CD14-positive monocyte (primary cell): ENCODE measurements at regions not wholly inside any gene's neighbourhood (a gene's known extent, or its start where the extent isn't known, plus 50 kb on each side); places are given as distances from the start of the nearest gene placed in this dataset.

ENCODE experiments used
- DNase-seq, 3 donors: peaks; one replicate each; pipeline ENCODE4 v3.0.0-alpha.2; 2011 to 2022
- H2AFZ ChIP-seq: 2 replicates; pipeline ENCODE4 v1.6.0; 2012; ENCODE audit warnings: mild to moderate bottlenecking, low read depth, low read length, inconsistent platforms; ENCODE audit not compliant: insufficient read depth, poor library complexity, severe bottlenecking
- H3K27ac ChIP-seq, 2 donors: 1 replicate in 1 of 2; 2 replicates in 1 of 2; pipeline ENCODE4 v1.5.1; 2012 to 2013; ENCODE audit warnings: low read length in 2 of 2, control low read depth in 1 of 2, inconsistent platforms in 1 of 2, low read depth in 1 of 2, mild to moderate bottlenecking in 1 of 2
- H3K27me3 ChIP-seq, 2 donors: one replicate each; pipeline versions ENCODE4 v1.6.0 to v1.6.1; 2011 to 2013; ENCODE audit warnings: low read length in 2 of 2; ENCODE audit not compliant: control insufficient read depth in 2 of 2, insufficient read depth in 2 of 2
- H3K36me3 ChIP-seq, 2 donors: replicated peaks in 1 of 2; 1 replicate in 1 of 2; 2 replicates in 1 of 2; pipeline versions ENCODE4 v1.5.1 to v1.6.1; 2012 to 2013; ENCODE audit warnings: low read length in 2 of 2, control low read depth in 1 of 2, inconsistent platforms in 1 of 2, mild to moderate bottlenecking in 1 of 2; ENCODE audit not compliant: insufficient read depth in 2 of 2, control insufficient read depth in 1 of 2
- H3K4me1 ChIP-seq, 2 donors: 1 replicate in 1 of 2; 2 replicates in 1 of 2; pipeline versions ENCODE4 v1.5.1 to v1.6.1; 2012 to 2013; ENCODE audit warnings: low read length in 2 of 2, control low read depth in 1 of 2, inconsistent platforms in 1 of 2, mild to moderate bottlenecking in 1 of 2, moderate library complexity in 1 of 2; ENCODE audit not compliant: insufficient read depth in 2 of 2, control insufficient read depth in 1 of 2
- H3K4me2 ChIP-seq: replicated peaks from 2 replicates; pipeline ENCODE3; 2012; ENCODE audit warnings: low read length, moderate library complexity, mild to moderate bottlenecking; ENCODE audit not compliant: poor library complexity, severe bottlenecking; ENCODE audit errors: extremely low read depth
- H3K4me3 ChIP-seq, 3 experiments: fragments of 200-600 bp in 1 of 3; sonication (generic) in 1 of 3; replicated peaks in 1 of 3; 1 replicate in 2 of 3; 2 replicates in 1 of 3; pipeline ENCODE4 v1.5.1; 2011 to 2013; ENCODE audit warnings: low read length in 3 of 3, mild to moderate bottlenecking in 3 of 3, control low read depth in 2 of 3, low read depth in 2 of 3, inconsistent platforms in 1 of 3, moderate library complexity in 1 of 3
- H3K79me2 ChIP-seq: 2 replicates; pipeline ENCODE4 v1.6.0; 2012; ENCODE audit warnings: mild to moderate bottlenecking, control low read depth, inconsistent platforms, low read length, moderate library complexity; ENCODE audit not compliant: insufficient read depth
- H3K9ac ChIP-seq: 2 replicates; pipeline ENCODE4 v1.6.0; 2017; ENCODE audit warnings: low read length, mild to moderate bottlenecking; ENCODE audit not compliant: insufficient read depth, poor library complexity, severe bottlenecking
- H3K9me3 ChIP-seq, 2 donors: replicated peaks in 1 of 2; 1 replicate in 1 of 2; 2 replicates in 1 of 2; pipeline versions ENCODE4 v1.5.1 to v1.6.1; 2012 to 2013; ENCODE audit warnings: low read length in 2 of 2, control low read depth in 1 of 2; ENCODE audit not compliant: control insufficient read depth in 1 of 2, insufficient read depth in 1 of 2
- H4K20me1 ChIP-seq: 2 replicates; pipeline ENCODE4 v1.6.0; 2012; ENCODE audit warnings: mild to moderate bottlenecking, low read length, control low read depth, moderate library complexity; ENCODE audit not compliant: insufficient read depth
- H3K27ac Mint-ChIP-seq, 7 donors: one replicate each; pipeline ENCODE4 v1.8.0; 2020; ENCODE audit warnings: mild to moderate bottlenecking in 7 of 7, mixed read lengths in 7 of 7, moderate library complexity in 6 of 7, inconsistent platforms in 2 of 7
- H3K27me3 Mint-ChIP-seq, 3 donors: one replicate each; pipeline ENCODE4 v1.8.0; 2021 to 2022; ENCODE audit warnings: low read depth in 3 of 3, mild to moderate bottlenecking in 3 of 3, mixed read lengths in 3 of 3, moderate library complexity in 3 of 3, inconsistent platforms in 1 of 3
- H3K36me3 Mint-ChIP-seq, 2 donors: one replicate each; pipeline ENCODE4 v1.8.0; 2020; ENCODE audit warnings: mixed read lengths in 2 of 2, inconsistent platforms in 1 of 2, mild to moderate bottlenecking in 1 of 2
- H3K4me1 Mint-ChIP-seq: one replicate; pipeline ENCODE4 v1.8.0; 2020; ENCODE audit warnings: mild to moderate bottlenecking, mixed read lengths
- H3K4me3 Mint-ChIP-seq, 2 donors: one replicate each; pipeline ENCODE4 v1.8.0; 2020; ENCODE audit warnings: mild to moderate bottlenecking in 2 of 2, mixed read lengths in 2 of 2, moderate library complexity in 1 of 2
- H3K9me3 Mint-ChIP-seq, 7 donors: one replicate each; pipeline ENCODE4 v1.8.0; 2020 to 2022; ENCODE audit warnings: mixed read lengths in 7 of 7, mild to moderate bottlenecking in 6 of 7, moderate library complexity in 6 of 7, inconsistent platforms in 2 of 7
- WGBS: methylation state at CpG from one replicate; pipeline ENCODE4 v1.1.5; 2013; ENCODE audit warnings: missing lambda C conversion rate; ENCODE audit not compliant: insufficient coverage; 5-methylcytosine and 5-hydroxymethylcytosine counted together
- intact Hi-C, 2 donors: fragments of 100-400 bp; cut with micrococcal nuclease; formaldehyde crosslinking; loops; one replicate each; pipeline versions ENCODE4 v1.15.0 to v1.15.1; 2023
- TF ChIP-seq, protein P1 (sequence below): fragments of 200-600 bp; IDR thresholded peaks from one replicate; pipeline ENCODE4 v1.8.0; 2022; ENCODE audit warnings: antibody characterized with exemption, mild to moderate bottlenecking

- no CpG with 5 or more reads among the region's 1 CpG for WGBS
Observed at GRCh38 chr16:5938607-5939006, 841.0 kb upstream of the EEF2KMT start.

GRCh38 chr16:5932906-5933305, 835.3 kb upstream of the EEF2KMT start:
- no peak overlapping the region for H3K27ac Mint-ChIP-seq
- H3K9me3 Mint-ChIP-seq, result peaks cover 2 to 18% (median 9%) of the 10 kb centered on the region in 7 donors
- Histone ChIP-seq H3K4me2 (no peak overlapping the region), H2AFZ (no peak overlapping the region), H4K20me1 (no peaks in the 10 kb centered on the region), H3K9me3 (peaks cover 0 to 22% of the 10 kb centered on the region in 2 donors), H3K27ac (no peak overlapping the region), H3K36me3 (no peaks in the 10 kb centered on the region), H3K4me3 (no peak overlapping the region), H3K9ac (no peak overlapping the region), H3K27me3 (no peaks in the 10 kb centered on the region), H3K4me1 (no peaks in the 10 kb centered on the region), H3K79me2 (no peaks in the 10 kb centered on the region)
- TF ChIP-seq, protein P1, sequence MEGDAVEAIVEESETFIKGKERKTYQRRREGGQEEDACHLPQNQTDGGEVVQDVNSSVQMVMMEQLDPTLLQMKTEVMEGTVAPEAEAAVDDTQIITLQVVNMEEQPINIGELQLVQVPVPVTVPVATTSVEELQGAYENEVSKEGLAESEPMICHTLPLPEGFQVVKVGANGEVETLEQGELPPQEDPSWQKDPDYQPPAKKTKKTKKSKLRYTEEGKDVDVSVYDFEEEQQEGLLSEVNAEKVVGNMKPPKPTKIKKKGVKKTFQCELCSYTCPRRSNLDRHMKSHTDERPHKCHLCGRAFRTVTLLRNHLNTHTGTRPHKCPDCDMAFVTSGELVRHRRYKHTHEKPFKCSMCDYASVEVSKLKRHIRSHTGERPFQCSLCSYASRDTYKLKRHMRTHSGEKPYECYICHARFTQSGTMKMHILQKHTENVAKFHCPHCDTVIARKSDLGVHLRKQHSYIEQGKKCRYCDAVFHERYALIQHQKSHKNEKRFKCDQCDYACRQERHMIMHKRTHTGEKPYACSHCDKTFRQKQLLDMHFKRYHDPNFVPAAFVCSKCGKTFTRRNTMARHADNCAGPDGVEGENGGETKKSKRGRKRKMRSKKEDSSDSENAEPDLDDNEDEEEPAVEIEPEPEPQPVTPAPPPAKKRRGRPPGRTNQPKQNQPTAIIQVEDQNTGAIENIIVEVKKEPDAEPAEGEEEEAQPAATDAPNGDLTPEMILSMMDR, result no peak
- H3K4me1 Mint-ChIP-seq, result no peaks in the 10 kb centered on the region
- intact Hi-C loops, result no loop called here
- no peak overlapping the region for H3K4me3 Mint-ChIP-seq
- no peak for DNase-seq
- WGBS, result 58% methylated on average over 6 of the region's 9 CpGs
- H3K36me3 Mint-ChIP-seq, result no peaks in the 10 kb centered on the region
- peaks cover 0 to 1% (median 0%) of the 10 kb centered on the region in 3 donors for H3K27me3 Mint-ChIP-seq

More at GRCh38 chr16:5938607-5939006, 841.0 kb upstream of the EEF2KMT start:
- Mint-ChIP-seq H3K27me3 (no peaks in the 10 kb centered on the region), H3K36me3 (no peaks in the 10 kb centered on the region), H3K9me3 (peaks cover 15 to 36% (median 24%) of the 10 kb centered on the region in 7 donors), H3K27ac (no peak overlapping the region), H3K4me3 (no peak overlapping the region), H3K4me1 (no peaks in the 10 kb centered on the region)
- H3K27me3 ChIP-seq, result no peaks in the 10 kb centered on the region
- no peaks in the 10 kb centered on the region for H3K36me3 ChIP-seq
- no peak for DNase-seq
- TF ChIP-seq, protein P1, result no peak
- H3K79me2 ChIP-seq, result no peaks in the 10 kb centered on the region
- intact Hi-C loops, result no loop called here
- H3K27ac ChIP-seq, result no peak overlapping the region
- no peak overlapping the region for H3K4me2 ChIP-seq
- H3K4me1 ChIP-seq, result no peaks in the 10 kb centered on the region
- H3K9ac ChIP-seq, result no peak overlapping the region
- no peak overlapping the region for H2AFZ ChIP-seq
- no peaks in the 10 kb centered on the region for H4K20me1 ChIP-seq
- peaks cover 34 to 36% of the 10 kb centered on the region in 2 donors for H3K9me3 ChIP-seq
- H3K4me3 ChIP-seq, result no peak overlapping the region
